IPS DF 4.7 (cell line): ENCODE measurements at regions not wholly inside any gene's neighbourhood (a gene's known extent, or its start where the extent isn't known, plus 50 kb on each side); places are given as distances from the start of the nearest gene placed in this dataset.

ENCODE experiments used
- DNase-seq: peaks from one replicate; pipeline ENCODE4 v3.0.0-alpha.2; 2013; ENCODE audit warnings: low spot score; ENCODE audit errors: extremely low read depth

- peak; percentile 28 for DNase-seq
Measured at GRCh38 chr2:119049968-119050704, 108.1 kb downstream of the MARCO start.
